ENCODE measurements at regions not wholly inside any gene's neighbourhood (a gene's known extent, or its start where the extent isn't known, plus 50 kb on each side); places are given as distances from the start of the nearest gene placed in this dataset.
"Not testable (repeated sequence)": the region's sequence is repeated elsewhere in the genome, so short reads cannot be mapped to it uniquely, and the experiment has no call there.

- peaks cover 7% of the 10 kb centered on the region for H3K9me3 Mint-ChIP-seq
- no peaks in the 10 kb centered on the region for H3K36me3 Mint-ChIP-seq (ENCODE audit: low read depth)
- no peaks in the 10 kb centered on the region for H3K4me1 Mint-ChIP-seq (ENCODE audit: low read depth)
- no peak overlapping the region for H3K4me3 Mint-ChIP-seq
- intact Hi-C loops (cut with micrococcal nuclease): no loop called here
- no peak overlapping the region for H3K27ac Mint-ChIP-seq
- H3K27me3 Mint-ChIP-seq: no peaks in the 10 kb centered on the region
Measured at GRCh38 chr13:61255040-61255796, 160.4 kb downstream of the PCDH20 start.

GRCh38 chr13:61253105-61253877 is 162.4 kb downstream of the PCDH20 start:
- H3K36me3 Mint-ChIP-seq (ENCODE audit: low read depth): no peaks in the 10 kb centered on the region
- H3K27ac Mint-ChIP-seq: no peak overlapping the region
- intact Hi-C loops (cut with micrococcal nuclease): no loop called here
- H3K4me3 Mint-ChIP-seq: no peak overlapping the region
- H3K9me3 Mint-ChIP-seq: peaks cover 7% of the 10 kb centered on the region
- H3K4me1 Mint-ChIP-seq (ENCODE audit: low read depth): no peaks in the 10 kb centered on the region
- H3K27me3 Mint-ChIP-seq: no peaks in the 10 kb centered on the region

GRCh38 chr13:61252213-61252612 is 163.4 kb downstream of the PCDH20 start:
- H3K4me3 Mint-ChIP-seq: no peak overlapping the region
- no peaks in the 10 kb centered on the region for H3K4me1 Mint-ChIP-seq (ENCODE audit: low read depth)
- intact Hi-C loops (cut with micrococcal nuclease): no loop called here
- H3K9me3 Mint-ChIP-seq: peaks cover 16% of the 10 kb centered on the region
- H3K36me3 Mint-ChIP-seq (ENCODE audit: low read depth): no peaks in the 10 kb centered on the region
- no peaks in the 10 kb centered on the region for H3K27me3 Mint-ChIP-seq
- no peak overlapping the region for H3K27ac Mint-ChIP-seq

GRCh38 chr13:61247149-61247936 is 168.3 kb downstream of the PCDH20 start:
- H3K4me3 Mint-ChIP-seq: no peak overlapping the region
- peaks cover 9% of the 10 kb centered on the region for H3K9me3 Mint-ChIP-seq
- H3K27me3 Mint-ChIP-seq: no peaks in the 10 kb centered on the region
- H3K27ac Mint-ChIP-seq: no peak overlapping the region
- H3K36me3 Mint-ChIP-seq (ENCODE audit: low read depth): no peaks in the 10 kb centered on the region
- H3K4me1 Mint-ChIP-seq (ENCODE audit: low read depth): no peaks in the 10 kb centered on the region
- intact Hi-C loops (cut with micrococcal nuclease): no loop called here

GRCh38 chr13:61246351-61246750 is 169.3 kb downstream of the PCDH20 start:
- Mint-ChIP-seq H3K27me3 (no peaks in the 10 kb centered on the region), H3K36me3 (ENCODE audit: low read depth) (no peaks in the 10 kb centered on the region), H3K4me1 (ENCODE audit: low read depth) (no peaks in the 10 kb centered on the region), H3K27ac (no peak overlapping the region), H3K9me3 (peaks cover 9% of the 10 kb centered on the region), H3K4me3 (no peak overlapping the region)
- intact Hi-C loops (cut with micrococcal nuclease): no loop called here

GRCh38 chr13:61215601-61216000 is 200.0 kb downstream of the PCDH20 start:
- Mint-ChIP-seq H3K27ac (no peak overlapping the region), H3K4me1 (ENCODE audit: low read depth) (no peaks in the 10 kb centered on the region)
- intact Hi-C loops (cut with micrococcal nuclease): no loop called here

GRCh38 chr13:61215116-61215515 is 200.5 kb downstream of the PCDH20 start:
- H3K36me3 Mint-ChIP-seq (ENCODE audit: low read depth): no peaks in the 10 kb centered on the region
- no peaks in the 10 kb centered on the region for H3K4me1 Mint-ChIP-seq (ENCODE audit: low read depth)
- no peaks in the 10 kb centered on the region for H3K27me3 Mint-ChIP-seq
- intact Hi-C loops (cut with micrococcal nuclease): no loop called here
- H3K27ac Mint-ChIP-seq: no peak overlapping the region
- peaks cover 20% of the 10 kb centered on the region for H3K9me3 Mint-ChIP-seq
- no peak overlapping the region for H3K4me3 Mint-ChIP-seq

More at GRCh38 chr13:61215601-61216000, 200.0 kb downstream of the PCDH20 start:
- Mint-ChIP-seq H3K36me3 (ENCODE audit: low read depth) (no peaks in the 10 kb centered on the region), H3K27me3 (no peaks in the 10 kb centered on the region), H3K9me3 (peaks cover 20% of the 10 kb centered on the region), H3K4me3 (no peak overlapping the region)

GRCh38 chr13:61214551-61214950 is 201.1 kb downstream of the PCDH20 start:
- H3K4me1 Mint-ChIP-seq (ENCODE audit: low read depth): no peaks in the 10 kb centered on the region
- no peaks in the 10 kb centered on the region for H3K27me3 Mint-ChIP-seq
- H3K4me3 Mint-ChIP-seq: no peak overlapping the region
- H3K27ac Mint-ChIP-seq: no peak overlapping the region
- no peaks in the 10 kb centered on the region for H3K36me3 Mint-ChIP-seq (ENCODE audit: low read depth)
- peaks cover 20% of the 10 kb centered on the region for H3K9me3 Mint-ChIP-seq
- intact Hi-C loops (cut with micrococcal nuclease): no loop called here

GRCh38 chr13:61205898-61206297 is 209.8 kb downstream of the PCDH20 start:
- H3K36me3 Mint-ChIP-seq (ENCODE audit: low read depth); intact Hi-C loops (cut with micrococcal nuclease); H3K27me3 Mint-ChIP-seq; H3K4me1 Mint-ChIP-seq (ENCODE audit: low read depth); H3K27ac Mint-ChIP-seq; H3K4me3 Mint-ChIP-seq: not testable (repeated sequence)
- H3K9me3 Mint-ChIP-seq: peaks cover 16% of the 10 kb centered on the region

- H3K27ac Mint-ChIP-seq: no peak overlapping the region
- intact Hi-C loops (cut with micrococcal nuclease): no loop called here
Measured at GRCh38 chr13:61204025-61204424, 211.6 kb downstream of the PCDH20 start.

GRCh38 chr13:61202042-61202441 is 213.6 kb downstream of the PCDH20 start:
- intact Hi-C loops (cut with micrococcal nuclease): no loop called here

More at GRCh38 chr13:61204025-61204424, 211.6 kb downstream of the PCDH20 start:
- Mint-ChIP-seq H3K36me3 (ENCODE audit: low read depth) (no peaks in the 10 kb centered on the region), H3K4me1 (ENCODE audit: low read depth) (no peaks in the 10 kb centered on the region), H3K4me3 (no peak overlapping the region), H3K27me3 (no peaks in the 10 kb centered on the region), H3K9me3 (peaks cover 16% of the 10 kb centered on the region)

GRCh38 chr13:61192826-61193225 is 222.8 kb downstream of the PCDH20 start:
- H3K4me1 Mint-ChIP-seq (ENCODE audit: low read depth): no peaks in the 10 kb centered on the region
- peaks cover 8% of the 10 kb centered on the region for H3K9me3 Mint-ChIP-seq
- H3K4me3 Mint-ChIP-seq: no peak overlapping the region
- H3K27me3 Mint-ChIP-seq: no peaks in the 10 kb centered on the region
- H3K36me3 Mint-ChIP-seq (ENCODE audit: low read depth): no peaks in the 10 kb centered on the region
- no peak overlapping the region for H3K27ac Mint-ChIP-seq
- intact Hi-C loops (cut with micrococcal nuclease): no loop called here

More at GRCh38 chr13:61202042-61202441, 213.6 kb downstream of the PCDH20 start:
- H3K9me3 Mint-ChIP-seq: peaks cover 16% of the 10 kb centered on the region
- H3K4me1 Mint-ChIP-seq (ENCODE audit: low read depth): no peaks in the 10 kb centered on the region
- no peak overlapping the region for H3K27ac Mint-ChIP-seq
- H3K4me3 Mint-ChIP-seq: no peak overlapping the region
- H3K27me3 Mint-ChIP-seq: no peaks in the 10 kb centered on the region
- H3K36me3 Mint-ChIP-seq (ENCODE audit: low read depth): no peaks in the 10 kb centered on the region

GRCh38 chr13:61188057-61188456 is 227.6 kb downstream of the PCDH20 start:
- intact Hi-C loops (cut with micrococcal nuclease): no loop called here
- H3K27me3 Mint-ChIP-seq: no peaks in the 10 kb centered on the region
- no peaks in the 10 kb centered on the region for H3K36me3 Mint-ChIP-seq (ENCODE audit: low read depth)
- H3K27ac Mint-ChIP-seq: no peak overlapping the region
- peaks cover 18% of the 10 kb centered on the region for H3K9me3 Mint-ChIP-seq
- H3K4me1 Mint-ChIP-seq (ENCODE audit: low read depth): no peaks in the 10 kb centered on the region
- H3K4me3 Mint-ChIP-seq: no peak overlapping the region

- no peak overlapping the region for H3K27ac Mint-ChIP-seq
- no peaks in the 10 kb centered on the region for H3K27me3 Mint-ChIP-seq
- intact Hi-C loops (cut with micrococcal nuclease): no loop called here
- H3K4me3 Mint-ChIP-seq: no peak overlapping the region
- peaks cover 18% of the 10 kb centered on the region for H3K9me3 Mint-ChIP-seq
- no peaks in the 10 kb centered on the region for H3K36me3 Mint-ChIP-seq (ENCODE audit: low read depth)
- H3K4me1 Mint-ChIP-seq (ENCODE audit: low read depth): no peaks in the 10 kb centered on the region
Measured at GRCh38 chr13:61187471-61187870, 228.2 kb downstream of the PCDH20 start.

Data from dendritic cell treated with granulocyte-macrophage colony-stimulating factor and Interleukin-4, amounts not matched to agents 40 ng/mL and 50 ng/mL, for 4 days (primary cell).